ENCODE measurements at regions not wholly inside any gene's neighbourhood (a gene's known extent, or its start where the extent isn't known, plus 50 kb on each side); places are given as distances from the start of the nearest gene placed in this dataset.

DNA sequence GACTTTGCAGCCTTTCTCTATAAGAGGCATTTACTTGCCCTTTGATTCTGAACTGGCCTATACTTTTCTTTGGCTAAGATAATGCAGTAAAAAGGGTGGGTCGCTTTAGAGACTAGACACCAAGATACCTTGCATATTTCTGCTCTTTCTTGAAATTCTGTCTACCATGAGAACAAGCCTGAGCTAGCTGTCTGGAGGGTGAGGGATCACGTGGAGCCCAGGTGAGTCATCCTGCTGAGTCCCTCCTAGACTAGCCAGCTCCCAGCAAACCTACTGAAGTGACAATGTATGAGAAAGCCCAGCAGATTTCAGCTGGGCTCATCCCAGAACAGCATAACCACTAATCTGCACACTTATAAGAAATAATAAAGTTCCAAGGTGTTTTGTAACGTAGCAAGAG lies 408.0 kb upstream of the KAZN start:
- no peak for DNase-seq (ENCODE audit: low read depth)

DNA sequence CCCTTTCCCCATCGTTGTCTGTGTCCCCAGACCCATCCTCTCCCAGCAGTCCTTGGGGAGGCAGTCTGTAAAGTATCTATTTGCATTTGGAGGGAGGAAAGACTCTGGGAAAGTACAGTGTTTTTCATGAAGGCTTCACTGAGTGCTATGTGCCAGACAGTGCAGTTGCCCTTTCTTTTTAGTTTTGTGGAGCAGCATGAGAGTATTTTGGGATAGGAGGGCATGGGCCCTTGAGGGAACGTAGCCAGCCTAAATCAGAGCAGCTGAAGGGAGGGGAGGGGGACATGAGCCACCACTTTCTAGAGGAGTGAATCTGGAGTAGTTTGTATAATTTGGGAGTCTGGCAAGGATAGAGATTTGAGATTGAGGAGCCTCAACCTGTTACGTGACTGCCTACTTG lies 404.0 kb upstream of the KAZN start:
- no peak for DNase-seq (ENCODE audit: low read depth)

DNA sequence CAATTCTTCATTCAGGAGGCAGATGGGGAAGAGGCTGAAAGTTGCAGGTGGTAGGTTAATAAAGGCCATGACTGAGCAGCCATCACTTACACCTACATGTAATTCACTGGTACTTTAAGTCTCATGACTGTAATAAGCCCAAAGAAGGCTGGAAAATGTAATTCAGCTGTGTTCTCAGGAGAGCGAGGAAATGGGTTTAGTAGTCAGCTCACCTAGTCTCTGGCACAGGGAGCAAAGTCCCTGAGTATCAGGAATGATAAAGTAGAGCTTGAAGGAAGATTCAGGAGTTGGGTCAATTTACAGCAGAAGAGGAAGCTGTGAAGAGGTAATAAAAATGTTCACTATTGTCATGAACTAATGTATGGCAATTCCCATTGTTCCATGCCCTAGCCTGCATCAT lies 393.4 kb upstream of the KAZN start:
- no peak for DNase-seq (ENCODE audit: low read depth)

DNA sequence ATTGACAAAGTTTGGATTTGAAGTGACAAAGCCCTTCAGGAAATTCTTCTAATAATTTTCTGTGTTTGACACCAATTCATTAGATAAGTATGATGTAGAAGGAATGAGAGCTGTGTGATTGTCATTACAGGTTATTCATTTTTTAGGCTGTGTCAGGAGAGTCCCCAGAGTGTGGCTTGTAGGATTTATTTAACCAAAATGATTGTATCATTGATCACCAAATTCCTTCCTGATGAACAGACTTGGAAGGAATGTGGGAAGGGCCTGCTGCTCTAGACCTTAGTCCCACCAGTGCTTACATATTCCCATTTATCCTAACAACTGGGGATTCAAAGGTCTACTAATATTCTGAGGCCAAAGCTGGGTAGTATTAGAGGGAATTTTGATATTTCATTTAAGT lies 383.3 kb upstream of the KAZN start:
- DNase-seq (ENCODE audit: low read depth) = no peak

DNA sequence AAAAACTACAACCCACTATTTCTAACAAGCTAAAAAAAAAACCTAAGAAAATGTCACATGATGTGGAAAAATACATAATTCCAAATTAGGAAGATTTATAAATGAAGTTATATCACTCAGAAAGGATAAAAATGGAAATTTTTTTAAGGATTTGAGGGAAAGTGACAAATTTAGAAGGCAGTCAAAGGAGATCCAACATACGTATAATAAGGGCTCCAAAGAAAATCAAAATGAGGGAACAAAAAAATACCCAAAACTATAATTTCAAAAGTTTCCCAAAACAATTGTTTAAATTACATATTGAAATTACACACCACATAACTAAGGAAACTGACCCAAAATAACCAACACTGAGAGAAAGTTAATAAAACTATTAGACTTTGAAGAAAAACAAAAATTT lies 381.1 kb upstream of the KAZN start:
- no peak for DNase-seq (ENCODE audit: low read depth)

DNA sequence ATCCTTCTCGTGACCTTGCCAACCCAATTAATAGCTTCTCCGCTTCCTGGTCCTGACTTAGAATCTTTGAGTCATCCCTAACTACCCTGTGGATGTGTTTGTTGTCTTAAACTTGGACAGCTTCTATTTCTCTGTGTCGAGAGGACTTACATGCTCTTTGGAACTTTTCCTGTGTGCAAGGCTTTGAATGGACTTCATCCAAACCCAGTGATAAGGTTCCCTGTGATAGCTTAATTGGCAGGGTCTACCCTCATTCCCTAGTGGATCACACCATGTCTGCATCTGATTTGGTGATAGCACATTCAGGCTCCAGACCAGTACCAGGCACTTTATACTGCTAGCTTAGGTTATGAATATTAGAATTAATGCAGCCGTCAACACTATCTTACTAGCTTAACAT lies 378.2 kb upstream of the KAZN start:
- no peak for DNase-seq (ENCODE audit: low read depth)

DNA sequence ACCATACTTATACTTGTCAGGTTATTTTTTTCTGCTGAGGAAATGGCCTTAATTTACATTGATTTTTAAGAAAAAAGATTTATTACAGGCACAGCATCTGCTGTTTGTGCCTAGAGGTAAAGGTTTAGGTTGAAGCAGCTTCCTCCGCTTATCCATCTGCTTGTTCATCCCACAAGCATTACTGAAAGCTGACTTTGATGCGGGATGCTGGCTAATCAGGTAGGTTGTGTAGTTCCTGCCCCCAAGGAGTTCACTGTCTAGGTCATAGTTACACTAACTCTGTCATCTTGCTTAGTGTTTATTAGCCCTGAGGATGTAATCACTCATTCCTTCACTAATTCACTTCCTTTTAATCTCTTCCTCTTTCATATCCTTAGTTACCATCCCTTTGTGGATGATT lies 377.7 kb upstream of the KAZN start:
- DNase-seq (ENCODE audit: low read depth) = no peak

DNA sequence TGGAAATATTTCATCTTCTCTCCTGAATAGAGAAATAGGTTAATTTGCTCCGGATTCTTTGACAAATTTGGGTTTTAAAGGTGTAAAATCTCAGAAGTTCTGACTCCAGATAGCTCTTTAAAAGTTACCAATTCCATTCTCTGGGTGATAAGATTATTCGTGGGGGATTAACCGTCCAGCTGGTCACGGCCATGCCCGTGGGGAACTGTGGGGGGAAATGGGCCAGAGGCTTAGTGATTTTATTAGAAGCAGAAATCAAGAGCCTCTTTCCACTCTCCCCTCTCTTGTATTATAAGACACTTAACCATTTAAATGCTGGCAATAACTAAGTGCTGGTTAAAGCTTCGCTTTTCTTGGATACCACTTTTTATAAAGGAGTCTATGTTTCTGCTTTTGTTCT lies 376.4 kb upstream of the KAZN start:
- no peak for DNase-seq (ENCODE audit: low read depth)

DNA sequence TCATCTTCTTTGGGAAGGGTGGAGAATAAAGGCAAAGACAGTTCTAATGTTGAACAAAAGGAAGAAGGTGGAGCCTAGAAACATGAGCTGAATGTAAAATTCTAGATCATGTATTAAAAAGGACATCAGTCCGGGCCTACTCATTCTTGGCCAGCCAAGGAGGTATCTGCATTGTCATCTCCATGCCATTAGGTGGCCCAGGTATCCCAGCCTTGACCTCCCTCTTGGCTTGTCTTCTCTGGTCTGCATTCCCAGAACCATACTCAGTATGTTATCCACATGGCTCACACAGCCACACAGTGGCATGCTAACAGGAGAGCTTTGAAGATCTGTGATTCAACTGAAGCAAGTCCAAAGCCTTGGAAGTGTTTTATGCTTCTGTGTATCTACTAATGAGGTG lies 369.8 kb upstream of the KAZN start:
- DNase-seq (ENCODE audit: low read depth) = no peak

DNA sequence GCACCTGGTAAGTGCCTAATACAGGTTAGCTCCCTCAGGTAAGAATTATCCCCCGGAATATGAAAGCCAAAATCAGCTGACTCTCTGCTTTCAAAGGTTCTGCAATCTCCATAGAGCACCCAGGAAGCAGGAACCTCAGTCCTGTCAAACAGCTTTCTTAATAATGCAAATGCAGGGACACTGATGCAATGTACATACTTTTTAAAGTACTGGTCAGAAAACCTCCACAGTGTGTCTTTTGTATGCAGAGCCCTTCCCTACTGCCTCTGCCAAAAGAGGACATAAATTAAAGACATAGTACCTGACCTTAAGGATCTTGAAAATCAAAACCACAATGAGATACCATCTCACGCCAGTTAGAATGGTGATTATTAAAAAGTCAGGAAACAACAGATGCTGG lies 365.0 kb upstream of the KAZN start:
- no peak for DNase-seq (ENCODE audit: low read depth)

DNA sequence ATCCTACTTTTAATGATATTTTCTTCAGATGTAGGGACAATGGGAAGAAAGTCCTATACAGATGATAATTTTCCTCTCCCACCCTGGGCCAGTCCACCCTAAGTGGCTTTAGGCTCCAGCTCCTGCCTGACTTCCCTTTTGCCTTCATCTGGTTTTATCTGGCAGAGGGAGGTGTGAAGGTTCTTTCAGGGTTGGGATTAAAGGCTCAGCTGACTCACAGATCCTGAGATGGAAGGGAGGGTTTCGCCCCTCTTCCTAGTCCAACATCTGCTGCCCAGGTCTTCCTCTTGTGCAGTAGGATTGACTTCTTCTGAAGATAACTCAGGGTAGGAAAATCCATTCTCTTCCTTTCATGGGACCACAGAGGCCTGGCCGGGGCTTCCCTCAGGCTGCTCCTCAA lies 362.4 kb upstream of the KAZN start:
- DNase-seq (ENCODE audit: low read depth) = no peak

DNA sequence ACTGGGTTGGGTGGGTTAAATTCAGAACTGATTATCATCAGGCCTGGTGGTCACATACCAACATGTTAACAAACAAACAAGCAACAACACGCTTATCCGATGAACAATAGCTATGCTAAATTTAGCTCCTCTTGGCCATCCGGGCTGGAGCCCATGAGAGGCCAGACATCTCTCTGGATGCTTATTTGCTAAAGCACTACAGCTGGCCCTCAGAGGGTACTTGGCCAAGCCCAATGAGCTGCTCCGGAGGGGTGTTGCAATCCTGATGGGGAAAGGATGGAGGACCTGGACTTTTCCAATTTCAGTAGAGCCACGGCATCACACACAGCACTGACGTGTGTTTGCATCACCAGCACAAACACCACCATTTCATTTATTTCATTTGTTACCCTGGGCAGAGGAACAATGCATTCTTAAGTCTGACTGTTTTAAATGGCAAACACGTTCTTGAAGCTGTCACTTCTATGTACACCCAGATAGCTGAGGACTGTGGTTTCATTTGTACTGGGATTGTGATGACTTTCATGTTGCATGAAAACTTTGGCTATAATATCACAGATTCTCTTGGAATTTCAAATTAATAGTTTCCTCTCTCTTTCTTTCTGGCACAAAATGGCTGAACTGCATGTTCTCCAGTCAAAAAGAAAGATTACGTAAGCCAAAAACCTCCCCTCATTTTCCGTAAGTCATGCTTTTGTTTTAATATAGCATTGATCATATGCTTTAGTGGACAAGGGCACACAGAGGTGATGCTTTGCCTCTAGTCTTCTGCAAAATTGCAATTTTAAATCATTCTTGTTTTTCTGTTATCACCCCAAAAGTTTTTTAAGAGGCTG lies 359.8 kb upstream of the KAZN start:
- no peak for DNase-seq (ENCODE audit: low read depth)

DNA sequence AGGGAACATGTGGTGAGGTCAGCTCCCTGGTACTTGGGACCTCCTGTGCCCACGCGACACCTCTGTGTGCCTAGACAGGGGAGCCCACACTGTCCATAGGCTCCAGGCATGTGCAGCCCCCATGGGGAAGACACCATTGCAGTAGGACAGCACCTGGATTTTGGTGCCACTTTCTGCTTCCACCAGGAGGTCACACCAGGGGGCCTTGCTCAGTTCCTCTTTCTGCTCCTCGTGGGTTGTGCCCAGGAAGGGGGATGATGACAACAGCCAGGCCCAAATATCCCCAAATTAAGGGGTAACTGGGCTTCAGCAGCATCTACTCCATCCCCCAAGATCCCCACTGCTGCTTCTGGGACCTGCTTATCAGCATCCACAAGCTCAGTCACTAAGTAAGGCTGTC lies 358.2 kb upstream of the KAZN start:
- no peak for DNase-seq (ENCODE audit: low read depth)

DNA sequence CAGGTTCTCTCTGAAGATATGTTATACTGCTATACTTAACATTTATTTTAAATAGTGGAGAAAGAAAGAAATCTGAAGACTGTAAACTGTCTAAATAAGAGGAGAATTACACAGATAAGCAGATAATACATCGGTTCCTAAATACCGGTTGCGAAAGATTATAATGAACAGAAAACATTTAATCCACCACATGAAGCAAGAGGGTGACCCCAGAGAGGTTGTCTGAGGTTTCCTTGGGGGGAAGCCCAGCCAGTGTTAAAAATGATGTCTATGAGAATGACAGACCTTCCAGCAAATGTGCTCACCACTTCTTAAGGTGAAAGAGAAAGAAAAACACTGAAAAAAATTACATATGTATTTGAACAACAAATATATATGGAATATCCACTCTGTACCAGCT lies 356.4 kb upstream of the KAZN start:
- DNase-seq (ENCODE audit: low read depth) = no peak

DNA sequence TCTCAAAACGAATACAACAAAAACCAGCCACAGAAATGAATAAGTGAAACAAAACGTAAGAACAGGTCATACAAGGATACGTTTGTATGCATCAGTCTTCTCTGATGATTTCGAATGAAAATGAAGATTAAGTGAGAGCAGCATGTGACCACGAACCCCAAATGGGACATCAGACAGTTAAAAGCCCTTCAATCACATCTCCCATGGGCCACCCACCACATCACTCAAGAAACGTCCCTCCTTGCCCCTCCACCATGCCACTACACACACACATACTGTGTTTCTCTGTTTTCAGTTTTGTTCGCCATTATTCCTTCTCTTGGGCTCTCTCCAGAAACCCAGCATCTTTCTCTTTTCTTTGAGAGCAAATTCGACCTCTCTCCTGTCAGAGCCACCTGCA lies 355.6 kb upstream of the KAZN start:
- DNase-seq (ENCODE audit: low read depth) = no peak

DNA sequence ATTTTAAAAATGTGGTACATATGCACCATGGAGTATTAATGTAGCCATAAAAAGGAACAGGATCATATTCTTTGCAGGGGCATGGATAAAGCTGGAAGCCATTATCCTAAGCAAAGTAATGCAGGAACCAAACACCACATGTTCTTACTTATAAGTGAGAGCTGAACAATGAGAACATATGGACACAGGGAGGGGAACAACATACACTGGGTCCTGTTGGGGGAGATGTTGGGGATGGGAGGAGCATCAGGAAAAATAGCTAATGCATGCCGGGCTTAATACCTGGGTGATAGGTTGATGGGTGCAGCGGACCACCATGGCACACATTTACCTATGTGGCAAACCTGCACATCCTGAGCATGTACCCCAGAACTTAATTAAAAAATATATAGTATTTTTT lies 352.5 kb upstream of the KAZN start:
- DNase-seq (ENCODE audit: low read depth) = no peak

DNA sequence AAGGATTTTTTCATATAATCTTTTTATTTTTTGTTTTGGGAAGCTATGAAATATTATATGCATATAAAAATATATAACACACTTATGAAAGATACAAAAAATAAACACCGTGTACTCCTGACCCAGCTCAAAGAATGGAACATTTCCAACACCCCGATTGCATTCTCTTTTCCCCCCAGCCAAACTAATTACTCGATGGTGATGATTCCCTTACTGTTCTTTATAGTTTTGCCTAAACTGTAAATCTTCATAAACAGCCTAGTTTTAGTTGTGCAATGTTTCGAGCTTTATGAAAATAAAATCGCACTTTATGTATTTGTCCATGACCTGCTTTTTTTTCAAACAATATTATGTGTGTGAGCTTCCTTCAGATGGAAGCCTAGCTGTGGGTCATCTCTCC lies 352.0 kb upstream of the KAZN start:
- DNase-seq (ENCODE audit: low read depth) = no peak

DNA sequence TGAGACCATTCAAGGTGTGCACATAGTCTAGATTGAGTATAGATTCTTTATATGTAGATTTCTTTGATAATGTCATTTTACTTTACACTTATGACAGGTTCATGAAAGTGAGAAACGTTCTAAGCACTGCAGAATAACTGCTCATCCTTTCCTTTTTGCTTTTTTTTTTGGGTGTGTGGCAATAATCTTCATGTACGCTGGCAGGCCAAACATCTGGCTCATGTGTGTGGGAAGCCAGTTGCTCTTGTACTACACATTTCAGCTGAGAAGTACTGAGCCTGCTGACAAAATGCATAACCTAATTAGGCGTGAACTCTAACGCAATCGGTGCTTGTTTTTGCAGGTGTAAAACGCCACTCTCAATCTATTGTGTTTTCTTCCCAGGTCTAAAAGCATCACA lies 350.8 kb upstream of the KAZN start:
- DNase-seq (ENCODE audit: low read depth) = no peak

DNA sequence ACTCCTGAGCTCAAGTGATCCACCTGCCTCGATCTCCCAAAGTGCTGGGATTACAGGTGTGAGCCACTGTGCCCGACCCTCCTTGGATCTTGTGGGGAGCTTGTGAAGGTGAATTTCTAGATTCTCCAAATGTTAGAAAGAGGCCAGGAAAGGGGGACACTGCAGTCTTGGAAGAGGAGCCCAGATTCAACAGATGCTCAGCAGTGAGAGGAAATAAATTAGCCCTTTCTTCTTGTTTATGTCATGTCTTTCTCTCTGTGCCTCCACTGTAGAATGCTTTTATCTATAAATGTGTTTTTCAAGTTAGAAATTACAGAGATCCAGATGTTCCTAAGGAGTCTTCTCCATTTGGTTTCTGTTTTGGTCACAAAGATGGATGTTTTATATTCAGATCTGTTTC lies 346.6 kb upstream of the KAZN start:
- no peak for DNase-seq (ENCODE audit: low read depth)

DNA sequence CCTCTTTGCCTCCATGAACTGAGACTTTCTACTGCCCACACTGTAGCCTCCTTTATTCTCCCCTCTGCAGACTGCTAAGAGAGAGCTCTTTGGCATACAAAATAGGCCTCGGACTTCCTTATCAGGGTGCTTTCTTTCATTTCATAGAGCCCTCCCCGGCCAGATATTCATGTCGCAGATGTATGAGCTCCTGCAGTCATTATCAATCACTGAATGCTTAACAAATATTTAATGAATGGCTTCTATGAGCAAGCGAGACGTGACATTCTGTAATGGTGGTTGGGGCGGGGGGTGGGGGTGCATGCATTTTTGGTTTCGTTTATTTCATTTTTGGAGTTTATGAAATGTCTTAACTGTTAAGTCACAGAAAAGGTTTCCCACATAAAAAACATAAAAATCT lies 344.8 kb upstream of the KAZN start:
- DNase-seq (ENCODE audit: low read depth) = no peak

DNA sequence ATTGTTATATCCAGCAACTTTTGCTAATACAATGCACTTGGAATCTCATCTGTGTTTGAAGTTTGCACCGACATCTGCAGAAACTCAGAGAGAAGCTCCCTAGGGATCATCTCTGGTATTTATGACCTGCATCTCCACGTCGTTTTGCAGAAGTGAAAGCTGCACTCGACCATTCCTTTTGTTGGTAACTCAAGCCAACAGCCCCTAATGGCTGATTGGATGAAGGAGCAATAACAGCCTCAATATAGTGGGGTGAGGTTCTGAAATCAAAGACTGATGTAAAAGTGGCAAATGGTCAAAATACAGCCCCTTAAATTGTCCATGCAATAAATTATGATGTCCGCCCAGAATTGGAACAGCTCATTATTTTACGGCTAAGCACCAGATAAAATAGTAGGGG lies 344.2 kb upstream of the KAZN start:
- no peak for DNase-seq (ENCODE audit: low read depth)

DNA sequence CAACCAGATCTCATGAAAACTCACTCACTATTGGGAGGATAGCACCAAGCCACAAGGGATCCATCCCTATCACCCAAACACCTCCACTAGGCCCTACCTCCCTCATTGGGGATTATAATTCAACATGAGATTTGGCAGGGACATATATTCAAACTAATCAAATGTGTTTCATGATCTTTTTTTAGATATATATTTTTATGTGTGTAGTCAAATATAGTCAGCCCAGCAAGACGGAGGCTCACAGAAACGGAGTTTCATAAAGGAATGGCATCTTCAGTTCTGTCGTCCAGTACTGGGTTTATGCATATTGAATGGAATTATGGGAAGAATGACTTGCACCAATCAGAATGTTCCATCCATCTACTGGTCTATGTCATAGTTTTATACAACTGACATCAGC lies 343.3 kb upstream of the KAZN start:
- DNase-seq (ENCODE audit: low read depth) = no peak

DNA sequence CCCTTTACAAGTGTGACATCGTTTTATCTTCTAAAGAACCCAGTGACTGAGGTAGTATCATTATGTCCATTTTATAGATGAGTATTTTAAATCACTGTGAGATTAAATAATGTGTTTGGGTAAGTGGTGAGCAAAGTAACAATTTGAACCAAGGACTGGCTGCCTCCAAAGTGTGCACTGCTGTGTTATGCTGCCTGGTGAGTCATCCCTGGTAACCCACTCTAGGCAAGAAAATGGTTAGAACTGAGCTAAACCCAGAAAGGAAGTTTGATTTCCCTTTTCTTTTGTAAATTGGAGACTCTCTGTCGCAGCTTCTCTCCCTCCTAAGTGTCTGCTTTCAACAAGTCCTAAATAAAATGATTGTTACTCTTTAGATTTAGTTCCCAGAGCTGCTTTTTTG lies 342.8 kb upstream of the KAZN start:
- DNase-seq (ENCODE audit: low read depth) = no peak

DNA sequence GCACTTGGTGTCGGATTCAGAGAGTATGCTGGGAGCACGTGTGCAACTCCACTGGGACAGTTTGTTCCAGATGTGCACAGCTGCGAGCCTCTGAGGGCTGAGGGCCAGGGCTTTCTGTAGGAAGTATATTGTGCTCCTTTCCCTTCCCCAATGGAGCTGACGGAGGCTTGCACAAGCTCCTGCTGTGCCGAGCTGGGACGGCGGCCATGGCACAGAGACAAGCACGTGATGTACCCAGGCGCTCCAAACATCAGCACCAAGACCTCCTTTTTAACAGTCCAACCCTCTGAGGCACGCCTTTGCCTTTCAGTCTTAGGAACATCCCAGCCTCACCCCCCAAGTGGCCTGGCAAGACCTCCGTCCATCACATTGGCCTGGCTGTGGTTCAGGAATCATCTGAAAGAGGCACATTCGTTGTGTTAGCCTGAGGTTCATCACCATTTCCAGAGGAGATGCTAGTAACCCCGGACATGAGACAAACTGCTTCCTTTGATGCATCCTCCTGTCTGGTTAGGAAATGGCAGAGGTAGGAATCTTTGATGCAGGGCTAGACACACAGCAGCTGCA lies 339.2 kb upstream of the KAZN start:
- no peak for DNase-seq (ENCODE audit: low read depth)

Data from GM04504 (cell line).